RWPE1 (cell line): ENCODE measurements at regions not wholly inside any gene's neighbourhood (a gene's known extent, or its start where the extent isn't known, plus 50 kb on each side); places are given as distances from the start of the nearest gene placed in this dataset.
"Not testable (repeated sequence)": the region's sequence is repeated elsewhere in the genome, so short reads cannot be mapped to it uniquely, and the experiment has no call there.

Experiments
- CTCF ChIA-PET: fragments of 350-600 bp; sonication (Branson Sonifier 250); formaldehyde crosslinking; extraction: SDS; loops from one replicate; lab custom pipeline; 2021; lab: Yijun Ruan, JAX
- POLR2A ChIA-PET: fragments of 400-600 bp; formaldehyde crosslinking; extraction: SDS; loops from one replicate; lab custom pipeline; 2020; ENCODE audit warnings: antibody characterized with exemption; ENCODE audit not compliant: low non-redundant PET; lab: Yijun Ruan, JAX
- DNase-seq: peaks from one replicate; pipeline ENCODE4 v3.0.0; 2012; ENCODE audit warnings: low spot score
- H3K27ac ChIP-seq: fragments of 450-650 bp; 2 replicates; pipeline ENCODE4 v1.5.1; 2017
- CTCF ChIP-seq: fragments of 450-650 bp; conservative IDR thresholded peaks from 2 replicates; pipeline ENCODE4 v1.5.1; 2017; ENCODE audit warnings: low read depth, mild to moderate bottlenecking

GRCh38 chr21:15127437-15127836, 62.6 kb upstream of the NRIP1 start:
- no peak overlapping the region for H3K27ac ChIP-seq
- POLR2A ChIA-PET = no interaction called here
- no peak for DNase-seq
- no peak for TF ChIP-seq CTCF
- CTCF ChIA-PET = no interaction called here

- no peak for TF ChIP-seq CTCF
- no peak for DNase-seq
- no peak overlapping the region for H3K27ac ChIP-seq
- ChIA-PET CTCF (no interaction called here), POLR2A (no interaction called here)
Measured at GRCh38 chr21:15128267-15128666, 63.5 kb upstream of the NRIP1 start.

- CTCF ChIA-PET, H3K27ac ChIP-seq: not testable (repeated sequence)
Measured at GRCh38 chr21:15128714-15129113, 63.9 kb upstream of the NRIP1 start.

GRCh38 chr21:15130326-15130725, 65.5 kb upstream of the NRIP1 start:
- ChIA-PET POLR2A (no interaction called here), CTCF (no interaction called here)
- TF ChIP-seq CTCF = no peak
- H3K27ac ChIP-seq = no peak overlapping the region
- DNase-seq = no peak

More at GRCh38 chr21:15128714-15129113, 63.9 kb upstream of the NRIP1 start:
- POLR2A ChIA-PET, DNase-seq: not testable (repeated sequence)

GRCh38 chr21:15130751-15131150, 66.0 kb upstream of the NRIP1 start:
- DNase-seq = no peak
- ChIA-PET CTCF (no interaction called here), POLR2A (no interaction called here)
- H3K27ac ChIP-seq = no peak overlapping the region
- no peak for TF ChIP-seq CTCF

GRCh38 chr21:15132781-15133180, 68.0 kb upstream of the NRIP1 start:
- POLR2A ChIA-PET = no interaction called here

More at GRCh38 chr21:15132781-15133180, 68.0 kb upstream of the NRIP1 start:
- CTCF ChIA-PET = no interaction called here
- no peak for DNase-seq
- TF ChIP-seq CTCF = no peak
- H3K27ac ChIP-seq = no peak overlapping the region
